Neural crest cell (in vitro differentiated cells): ENCODE measurements at regions not wholly inside any gene's neighbourhood (a gene's known extent, or its start where the extent isn't known, plus 50 kb on each side); places are given as distances from the start of the nearest gene placed in this dataset.
A peak's percentile ranks its signal among the peaks of the same experiment; 100 is the strongest.

Experiments
- DNase-seq: peaks from one replicate; pipeline ENCODE4 v3.0.0; 2021; ENCODE audit warnings: low read depth, mixed read lengths, low spot score
- H3K27ac Mint-ChIP-seq: one replicate; pipeline ENCODE4 v1.8.0; 2021; ENCODE audit warnings: mild to moderate bottlenecking, mixed read lengths; ENCODE audit not compliant: unreplicated experiment
- H3K27me3 Mint-ChIP-seq: 2 replicates; pipeline ENCODE4 v1.8.0; 2021; ENCODE audit warnings: low read depth, mild to moderate bottlenecking, mixed read lengths
- H3K36me3 Mint-ChIP-seq: 2 replicates; pipeline ENCODE4 v1.8.0; 2021; ENCODE audit warnings: low read depth, mild to moderate bottlenecking, mixed read lengths
- H3K4me1 Mint-ChIP-seq: 2 replicates; pipeline ENCODE4 v1.8.0; 2021; ENCODE audit warnings: mixed read lengths
- H3K4me3 Mint-ChIP-seq: one replicate; pipeline ENCODE4 v1.8.0; 2021; ENCODE audit warnings: mild to moderate bottlenecking, mixed read lengths
- H3K9me3 Mint-ChIP-seq: 2 replicates; pipeline ENCODE4 v1.8.0; 2021; ENCODE audit warnings: mixed read lengths
- TF ChIP-seq, protein P1 (sequence below): fragments of 200-600 bp; sonication (generic); conservative IDR thresholded peaks from 2 replicates; pipeline ENCODE4 v1.5.0; 2021; ENCODE audit warnings: antibody characterized with exemption, mild to moderate bottlenecking

DNA sequence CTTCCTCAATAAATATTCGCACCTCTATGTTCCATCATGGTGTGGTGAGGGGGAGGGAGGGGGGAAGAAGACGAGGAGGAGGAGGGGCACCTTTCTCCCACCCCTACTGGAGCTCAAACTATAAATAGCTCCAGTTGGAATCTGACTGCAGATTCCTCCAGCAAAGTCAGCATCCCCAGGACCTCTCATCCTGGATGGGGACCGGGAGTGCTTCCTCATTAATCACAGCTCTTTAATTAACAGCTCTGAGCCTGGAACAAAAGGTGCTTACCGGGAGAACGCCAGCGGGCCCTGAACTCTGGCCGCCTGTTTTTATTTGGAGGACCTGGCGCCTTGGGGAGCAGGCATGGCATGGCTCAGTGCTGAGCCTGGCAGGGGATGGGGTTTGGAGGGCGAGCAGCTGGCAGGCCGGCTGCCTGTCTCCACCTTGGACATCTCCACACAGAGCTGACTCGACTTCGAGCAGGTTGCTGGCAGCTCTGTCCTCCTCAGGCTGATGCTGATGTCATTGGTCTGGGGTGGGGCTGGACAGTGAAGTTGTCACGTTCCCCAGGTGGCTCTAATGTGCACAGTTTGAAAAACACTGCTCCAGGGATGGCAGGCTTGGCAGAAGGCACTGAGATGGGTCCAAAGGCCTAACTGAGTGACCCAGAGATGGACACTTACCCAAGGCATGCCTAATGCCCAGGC is 180.4 kb downstream of the DHX35 start:
- peaks cover 46% of the 10 kb centered on the region for H3K27me3 Mint-ChIP-seq
- H3K36me3 Mint-ChIP-seq = no peaks in the 10 kb centered on the region
- no peak overlapping the region for H3K27ac Mint-ChIP-seq
- H3K4me1 Mint-ChIP-seq = no peaks in the 10 kb centered on the region
- no peak overlapping the region for H3K4me3 Mint-ChIP-seq
- no peaks in the 10 kb centered on the region for H3K9me3 Mint-ChIP-seq
- DNase-seq = no peak
- TF ChIP-seq, protein P1, sequence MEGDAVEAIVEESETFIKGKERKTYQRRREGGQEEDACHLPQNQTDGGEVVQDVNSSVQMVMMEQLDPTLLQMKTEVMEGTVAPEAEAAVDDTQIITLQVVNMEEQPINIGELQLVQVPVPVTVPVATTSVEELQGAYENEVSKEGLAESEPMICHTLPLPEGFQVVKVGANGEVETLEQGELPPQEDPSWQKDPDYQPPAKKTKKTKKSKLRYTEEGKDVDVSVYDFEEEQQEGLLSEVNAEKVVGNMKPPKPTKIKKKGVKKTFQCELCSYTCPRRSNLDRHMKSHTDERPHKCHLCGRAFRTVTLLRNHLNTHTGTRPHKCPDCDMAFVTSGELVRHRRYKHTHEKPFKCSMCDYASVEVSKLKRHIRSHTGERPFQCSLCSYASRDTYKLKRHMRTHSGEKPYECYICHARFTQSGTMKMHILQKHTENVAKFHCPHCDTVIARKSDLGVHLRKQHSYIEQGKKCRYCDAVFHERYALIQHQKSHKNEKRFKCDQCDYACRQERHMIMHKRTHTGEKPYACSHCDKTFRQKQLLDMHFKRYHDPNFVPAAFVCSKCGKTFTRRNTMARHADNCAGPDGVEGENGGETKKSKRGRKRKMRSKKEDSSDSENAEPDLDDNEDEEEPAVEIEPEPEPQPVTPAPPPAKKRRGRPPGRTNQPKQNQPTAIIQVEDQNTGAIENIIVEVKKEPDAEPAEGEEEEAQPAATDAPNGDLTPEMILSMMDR = no peak

DNA sequence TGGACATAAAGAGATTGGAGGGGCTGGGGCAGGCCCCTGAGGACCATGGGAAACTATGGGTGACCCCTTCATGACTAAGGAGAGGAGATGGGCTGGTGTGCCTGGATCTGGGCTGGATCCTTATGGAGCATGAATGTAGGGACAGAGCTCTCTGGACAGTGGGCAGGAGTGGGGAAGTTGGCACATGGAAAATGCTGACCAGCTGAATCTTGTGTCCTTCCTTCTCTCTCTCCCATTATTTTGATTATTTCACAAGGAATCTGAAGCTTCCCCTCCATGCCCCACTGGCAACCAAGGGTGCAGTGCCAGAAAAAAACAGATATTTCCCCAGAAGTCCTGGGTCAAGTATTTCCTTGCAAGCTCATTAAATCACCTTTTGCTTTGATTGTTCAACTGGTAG is 175.2 kb downstream of the DHX35 start:
- TF ChIP-seq, protein P1 = no peak
- H3K4me3 Mint-ChIP-seq = no peak overlapping the region
- H3K36me3 Mint-ChIP-seq = no peaks in the 10 kb centered on the region
- no peaks in the 10 kb centered on the region for H3K4me1 Mint-ChIP-seq
- peaks cover 40% of the 10 kb centered on the region for H3K27me3 Mint-ChIP-seq
- no peak for DNase-seq
- H3K9me3 Mint-ChIP-seq = no peaks in the 10 kb centered on the region
- peak overlapping the region; percentile 67 for H3K27ac Mint-ChIP-seq

DNA sequence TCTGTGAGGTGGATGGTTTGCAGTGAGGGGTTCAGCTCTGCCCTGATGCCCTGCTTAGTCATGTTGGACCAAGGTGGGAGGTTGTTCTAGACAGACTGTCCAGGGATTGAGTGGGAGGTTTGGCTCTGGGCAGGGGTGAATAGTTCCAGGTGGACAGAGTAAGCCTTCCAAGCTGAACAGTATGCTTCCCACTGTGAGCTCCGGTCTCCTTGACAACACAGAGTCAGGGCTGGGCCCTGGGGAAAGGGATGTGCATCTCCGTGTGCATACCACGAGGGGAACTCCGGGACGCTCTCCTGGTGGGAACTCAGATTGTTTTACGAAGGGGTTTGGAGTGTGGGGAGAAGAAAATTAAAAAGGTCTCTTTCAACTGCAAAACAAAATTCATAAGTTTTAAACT is 174.7 kb downstream of the DHX35 start:
- H3K27me3 Mint-ChIP-seq = peaks cover 36% of the 10 kb centered on the region
- H3K4me1 Mint-ChIP-seq = no peaks in the 10 kb centered on the region
- H3K4me3 Mint-ChIP-seq = no peak overlapping the region
- no peaks in the 10 kb centered on the region for H3K36me3 Mint-ChIP-seq
- TF ChIP-seq, protein P1 = no peak
- peak overlapping the region; percentile 67 for H3K27ac Mint-ChIP-seq
- H3K9me3 Mint-ChIP-seq = no peaks in the 10 kb centered on the region
- DNase-seq = no peak

DNA sequence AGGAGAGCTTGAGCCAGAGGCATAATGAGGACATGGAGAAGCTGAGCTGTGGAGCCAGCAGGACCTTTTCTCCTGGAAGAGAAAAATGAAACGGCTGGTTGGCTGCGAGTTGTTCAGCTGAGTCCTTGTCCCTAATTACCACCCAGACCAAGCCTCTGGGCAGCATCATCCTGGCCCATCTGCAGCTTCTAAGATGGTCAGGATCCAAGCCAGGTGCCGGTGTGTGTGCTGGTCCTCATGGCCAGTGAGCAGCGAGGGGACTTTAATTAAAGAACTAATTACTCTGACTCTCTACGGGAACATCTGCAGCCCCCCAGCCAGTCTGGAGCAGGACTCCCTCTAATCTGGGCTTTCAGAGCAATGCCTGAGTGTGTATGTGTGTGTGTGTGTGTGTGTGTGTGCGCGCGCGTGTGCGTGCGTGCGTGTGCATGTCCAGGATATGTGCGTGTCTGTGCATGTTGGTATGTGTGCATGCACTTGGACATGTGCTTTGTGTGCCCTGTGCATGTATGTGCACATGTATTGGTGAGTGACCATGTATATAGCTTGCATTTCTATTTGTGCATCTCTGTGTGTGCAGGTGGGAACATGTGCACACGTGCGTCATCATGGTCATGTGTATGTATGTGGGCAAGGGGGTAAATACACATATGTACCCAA is 173.9 kb downstream of the DHX35 start:
- Mint-ChIP-seq H3K9me3 (no peaks in the 10 kb centered on the region), H3K27ac (no peak overlapping the region), H3K36me3 (no peaks in the 10 kb centered on the region), H3K4me1 (peaks cover 2% of the 10 kb centered on the region), H3K27me3 (peaks cover 30% of the 10 kb centered on the region), H3K4me3 (no peak overlapping the region)
- no peak for DNase-seq
- TF ChIP-seq, protein P1 = no peak

DNA sequence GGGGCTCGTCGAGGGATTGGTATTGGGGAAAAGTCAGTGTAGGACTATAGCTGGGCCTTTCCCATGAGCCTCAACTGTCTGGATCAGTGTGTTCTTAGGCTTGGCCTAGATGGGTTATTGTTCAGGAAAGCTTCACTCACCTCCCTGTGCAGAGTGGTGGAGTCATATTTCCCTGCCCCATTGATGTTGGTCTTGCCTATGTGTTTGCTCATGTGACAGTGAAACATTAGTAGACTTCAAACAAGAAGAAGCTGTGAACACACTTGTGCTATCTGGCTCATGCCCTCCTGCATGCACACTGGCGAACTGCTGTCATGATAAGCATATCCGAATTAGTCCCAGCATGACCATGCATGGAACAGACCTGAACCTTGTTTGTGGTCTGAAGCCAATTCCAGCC is 171.1 kb downstream of the DHX35 start:
- no peak for DNase-seq
- peaks cover 12% of the 10 kb centered on the region for H3K27me3 Mint-ChIP-seq
- H3K36me3 Mint-ChIP-seq = no peaks in the 10 kb centered on the region
- H3K4me3 Mint-ChIP-seq = no peak overlapping the region
- H3K4me1 Mint-ChIP-seq = peaks cover 12% of the 10 kb centered on the region
- no peaks in the 10 kb centered on the region for H3K9me3 Mint-ChIP-seq
- no peak overlapping the region for H3K27ac Mint-ChIP-seq
- TF ChIP-seq, protein P1 = no peak
